D341Med (cell line): ENCODE measurements at regions not wholly inside any gene's neighbourhood (a gene's known extent, or its start where the extent isn't known, plus 50 kb on each side); places are given as distances from the start of the nearest gene placed in this dataset.
A peak's percentile ranks its signal among the peaks of the same experiment; 100 is the strongest.

Source experiments
- DNase-seq: peaks from one replicate; pipeline ENCODE4 v3.0.0; 2012; ENCODE audit warnings: low spot score

DNA sequence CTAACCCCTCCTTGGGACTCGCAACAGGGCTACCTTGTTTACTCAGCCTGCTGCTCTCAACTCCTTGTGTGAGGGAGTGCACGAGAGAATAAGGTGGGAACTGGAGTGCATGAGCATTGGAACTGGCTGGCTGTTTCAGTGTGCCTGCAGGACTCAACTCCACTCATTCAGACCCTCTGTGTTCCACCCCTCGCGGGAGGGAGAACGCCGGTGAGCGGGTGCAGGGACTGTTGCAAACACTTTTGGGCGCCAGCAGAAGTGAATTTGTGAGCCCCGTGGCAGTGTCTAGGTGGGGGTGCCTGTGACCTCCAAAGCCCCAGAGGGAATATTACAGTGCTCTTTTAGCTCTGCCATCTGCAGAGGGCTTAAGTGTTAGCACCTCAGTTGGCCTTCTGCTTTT, 1978.3 kb upstream of the PIK3C3 start:
- DNase-seq: no peak

DNA sequence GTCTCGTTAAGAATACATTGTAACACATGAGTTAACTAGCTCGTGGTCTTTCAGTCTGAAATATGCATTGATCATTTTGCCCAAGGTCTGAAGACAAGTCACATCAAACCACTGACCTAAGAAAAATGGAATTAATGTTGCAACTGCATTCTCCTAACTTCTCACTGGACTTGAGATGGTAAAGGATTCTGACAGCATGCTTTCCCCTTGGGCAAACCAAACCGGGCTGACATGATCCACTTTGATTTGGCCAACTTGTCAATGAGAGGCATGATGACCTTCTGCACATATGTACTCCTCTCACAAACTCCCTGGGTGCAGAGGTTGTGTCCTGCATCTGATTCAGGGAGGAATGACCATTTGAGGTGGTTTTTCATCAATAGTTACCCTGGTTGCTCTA, 1982.5 kb upstream of the PIK3C3 start:
- no peak for DNase-seq

DNA sequence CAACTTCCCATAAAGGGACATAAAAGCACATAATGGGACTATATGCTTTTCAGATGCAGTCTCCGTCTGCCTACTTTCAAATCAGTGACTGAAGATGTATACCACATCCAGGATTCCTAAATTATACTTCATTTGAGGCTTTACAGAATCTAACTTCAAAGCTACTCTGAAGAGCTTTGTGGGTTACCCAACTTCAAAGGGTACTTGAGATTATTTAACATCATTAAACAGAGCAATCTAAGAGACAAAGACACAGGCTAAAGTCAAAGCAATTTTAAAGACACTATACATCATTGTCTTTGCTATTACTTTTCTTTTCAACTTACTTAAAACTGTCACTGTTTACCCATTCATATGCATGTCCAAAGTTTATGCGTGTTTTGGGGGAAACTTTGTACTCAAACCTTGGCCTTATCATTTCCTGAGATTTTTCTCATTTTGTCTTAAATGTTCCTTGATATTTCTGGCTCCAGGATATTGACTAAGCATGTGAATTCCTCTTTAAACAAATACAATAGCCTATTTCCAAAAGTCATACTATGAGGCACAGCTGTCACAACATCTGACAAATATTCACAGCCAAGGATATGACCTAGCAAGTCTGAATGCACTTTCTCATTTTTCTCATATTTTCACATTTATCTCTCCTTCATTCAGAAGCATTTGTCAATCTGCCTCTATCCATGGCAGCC, 1985.1 kb upstream of the PIK3C3 start:
- DNase-seq: no peak

DNA sequence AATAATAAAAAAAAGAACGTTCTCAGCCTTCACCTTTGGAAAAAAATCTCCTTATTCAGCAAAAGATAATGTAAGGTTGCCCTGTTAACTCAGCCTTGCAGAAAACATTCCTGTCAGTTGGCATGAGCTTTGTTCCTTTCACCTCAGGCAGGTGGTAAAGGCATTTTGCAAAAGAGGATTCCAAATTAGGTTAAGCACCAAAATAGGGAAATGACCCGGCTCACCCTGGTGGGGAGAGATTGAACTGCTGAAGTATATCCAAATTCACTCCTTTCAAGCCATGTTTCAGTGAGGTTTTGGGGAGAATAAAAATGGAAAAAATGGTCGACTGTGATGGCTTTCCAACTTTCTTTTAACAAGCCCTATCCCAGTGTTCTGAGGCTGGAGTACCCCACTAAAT, 1988.8 kb upstream of the PIK3C3 start:
- peak; percentile 41 for DNase-seq

DNA sequence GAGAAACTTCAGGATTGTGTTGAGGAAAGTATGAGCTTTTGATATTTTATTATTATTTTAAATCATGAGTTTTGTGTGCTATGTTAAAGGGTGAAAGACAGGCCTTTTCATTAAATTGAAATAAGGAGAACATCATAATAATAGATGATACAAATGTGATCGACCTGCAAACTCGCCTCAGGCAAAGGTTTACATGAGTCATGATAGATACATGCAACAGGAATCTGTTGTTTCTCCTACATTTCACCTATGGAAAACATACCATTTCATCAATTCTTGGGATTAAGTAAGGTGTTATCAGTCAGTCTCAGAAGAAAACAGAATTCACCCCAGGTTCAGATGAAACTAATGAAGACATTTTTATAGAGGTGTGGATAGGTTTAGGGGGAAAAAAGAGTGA, 1992.5 kb upstream of the PIK3C3 start:
- no peak for DNase-seq

DNA sequence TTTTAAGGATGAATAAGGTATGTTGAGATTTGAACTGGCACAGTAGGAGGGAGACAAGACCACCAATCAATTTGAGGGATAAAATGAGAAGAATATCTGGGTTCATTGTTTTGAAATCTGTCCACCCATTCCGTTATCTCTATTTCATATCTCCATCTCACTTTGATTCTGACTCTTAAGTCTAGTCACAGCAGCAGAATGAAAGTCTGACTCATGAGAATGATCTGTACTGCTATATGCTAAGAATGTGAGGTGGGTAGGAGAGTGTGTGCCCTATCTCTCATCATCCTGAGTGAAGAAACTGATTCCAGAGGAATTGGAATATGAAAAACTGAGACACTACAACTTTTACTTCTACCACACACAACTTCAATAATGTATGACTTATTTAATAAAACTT, 1994.5 kb upstream of the PIK3C3 start:
- DNase-seq: no peak

DNA sequence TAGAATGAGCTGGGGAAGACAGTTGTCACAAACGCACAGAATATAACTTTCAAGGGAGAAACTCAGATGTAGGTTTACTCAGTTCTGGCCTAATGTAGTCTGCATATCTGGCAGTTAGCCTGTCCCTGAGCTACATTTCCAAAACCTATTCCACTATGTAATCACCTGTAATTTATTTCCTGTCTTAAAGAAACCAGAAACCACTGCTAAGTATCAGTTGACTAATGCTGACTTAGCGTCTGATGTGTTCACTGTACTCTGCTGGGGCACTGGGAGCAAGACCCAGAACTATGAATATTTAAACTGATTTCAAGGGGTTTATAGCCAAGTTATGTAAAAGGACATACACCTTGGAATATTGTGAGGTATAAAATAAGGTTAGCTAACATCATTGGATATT, 1995.2 kb upstream of the PIK3C3 start:
- DNase-seq: no peak

DNA sequence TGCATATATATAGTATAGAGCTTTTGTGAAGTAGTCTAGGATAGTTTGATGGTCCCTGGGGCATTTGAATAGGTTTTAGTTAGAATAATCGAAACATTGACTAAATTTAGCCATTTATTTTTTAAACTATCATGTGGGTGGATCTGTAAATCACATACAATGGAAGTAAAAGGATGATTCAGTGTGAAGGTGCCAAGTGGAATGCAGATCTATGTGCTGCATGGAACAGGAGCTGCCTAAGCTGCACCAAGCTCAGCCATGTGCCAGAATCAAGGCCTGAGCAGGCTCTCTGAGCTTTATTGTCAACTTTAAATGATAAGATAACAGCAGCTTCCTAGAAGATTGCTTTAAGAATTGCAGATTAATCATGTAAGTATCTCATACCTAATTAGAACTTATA, 1996.2 kb upstream of the PIK3C3 start:
- no peak for DNase-seq

DNA sequence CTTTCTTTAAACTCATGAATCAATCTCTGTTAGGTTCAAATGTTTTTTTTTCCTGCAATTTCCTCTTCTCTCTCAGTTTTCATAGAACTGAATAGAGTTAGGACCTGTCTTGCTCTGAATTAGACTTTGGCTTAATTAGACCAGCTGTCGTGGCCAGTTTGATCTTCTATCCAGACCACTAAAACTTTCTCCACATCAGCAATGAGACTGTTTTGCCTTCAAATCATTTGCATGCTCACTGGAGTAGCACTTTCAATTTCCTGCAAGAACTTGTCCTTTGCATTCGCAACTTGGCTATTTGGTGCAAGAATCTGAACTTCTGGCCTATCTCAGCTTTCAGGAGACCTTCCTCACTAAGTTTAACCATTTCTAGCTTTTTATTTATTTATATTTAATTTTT, 2002.2 kb upstream of the PIK3C3 start:
- no peak for DNase-seq

DNA sequence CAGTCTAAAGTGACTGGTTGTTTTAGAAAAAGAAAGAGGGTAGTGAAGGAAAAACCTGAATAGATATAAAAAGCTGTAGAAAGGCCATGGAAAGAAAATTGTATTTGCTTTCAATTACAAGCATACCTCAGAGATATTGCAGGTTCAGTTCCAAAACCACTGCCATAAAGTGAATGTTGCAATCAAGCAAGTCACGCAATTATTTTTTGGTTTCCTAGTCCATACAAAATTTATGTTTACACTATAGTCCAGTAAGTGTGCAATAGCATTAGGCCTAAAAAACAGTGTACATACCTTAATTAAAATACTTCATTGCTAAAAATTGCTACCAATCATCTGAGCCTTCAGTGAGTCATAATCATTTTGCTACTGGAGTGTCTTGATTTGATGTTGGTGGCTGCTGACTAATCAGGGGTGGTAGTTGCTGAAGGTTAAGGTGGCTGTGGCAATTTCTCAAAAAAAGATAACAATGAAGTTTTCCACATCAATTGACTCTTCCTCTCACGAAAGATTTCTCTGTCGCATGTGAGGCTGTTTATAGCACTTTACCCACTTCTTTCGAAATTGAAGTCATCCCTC, 2003.8 kb upstream of the PIK3C3 start:
- no peak for DNase-seq

DNA sequence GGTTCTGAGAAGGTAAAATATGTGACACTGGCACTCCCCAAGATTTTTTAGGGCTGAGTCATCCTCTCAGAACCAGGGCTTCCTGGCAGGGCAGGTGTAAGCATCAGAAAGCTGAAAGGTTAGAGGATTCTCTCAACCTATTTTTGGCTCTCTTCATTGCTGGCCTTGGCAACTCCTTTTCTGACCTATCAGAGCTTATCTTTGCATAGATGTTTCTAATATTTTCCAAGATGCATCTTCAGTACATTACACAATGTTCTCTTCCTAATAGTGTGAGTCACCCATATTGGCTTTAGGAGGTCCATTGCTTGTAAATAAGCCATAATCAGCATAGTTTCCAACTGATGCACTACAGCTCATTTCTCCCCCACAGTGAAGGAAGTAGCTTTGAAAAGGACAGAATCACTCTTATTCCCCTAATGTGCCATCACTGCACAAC, 2008.4 kb upstream of the PIK3C3 start:
- no peak for DNase-seq

DNA sequence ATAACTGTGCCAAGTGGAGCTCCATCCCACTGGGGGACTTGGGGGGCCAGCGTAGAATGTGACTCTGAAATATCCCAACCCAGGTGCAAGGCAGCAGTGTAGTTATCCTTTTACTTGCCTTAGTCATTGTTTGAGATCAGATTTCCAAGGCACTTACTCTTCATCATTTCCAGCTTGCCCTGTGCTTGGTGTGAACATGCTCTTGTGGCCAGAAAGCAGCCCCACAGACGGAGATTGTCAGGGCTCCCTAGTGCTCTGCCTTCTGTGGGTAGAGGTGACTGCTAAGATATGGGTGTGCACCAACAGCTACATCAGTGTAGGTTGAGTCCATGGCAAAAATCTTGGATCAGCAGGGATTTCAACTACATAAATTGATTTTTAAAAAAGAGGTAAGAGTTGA, 2010.0 kb upstream of the PIK3C3 start:
- DNase-seq: no peak

DNA sequence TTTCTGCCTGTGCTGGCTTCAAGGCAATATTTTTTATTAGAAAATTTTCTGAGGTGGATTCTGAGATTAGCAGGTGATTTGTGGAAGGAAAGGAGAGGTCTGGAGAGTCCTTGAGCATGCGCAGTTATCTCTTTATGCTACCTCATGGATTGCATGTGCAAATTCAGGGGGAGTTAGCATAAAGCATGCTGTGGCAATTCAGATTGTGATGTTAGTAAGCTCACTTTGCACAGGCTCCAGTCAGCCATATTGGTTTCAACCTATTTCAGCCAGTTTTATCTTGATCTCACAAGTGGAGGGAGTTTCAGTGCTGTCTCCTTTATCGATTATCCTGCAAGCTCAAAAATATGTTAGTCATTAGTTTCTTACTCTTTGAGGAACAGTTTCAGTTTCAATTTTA, 2012.3 kb upstream of the PIK3C3 start:
- no peak for DNase-seq

DNA sequence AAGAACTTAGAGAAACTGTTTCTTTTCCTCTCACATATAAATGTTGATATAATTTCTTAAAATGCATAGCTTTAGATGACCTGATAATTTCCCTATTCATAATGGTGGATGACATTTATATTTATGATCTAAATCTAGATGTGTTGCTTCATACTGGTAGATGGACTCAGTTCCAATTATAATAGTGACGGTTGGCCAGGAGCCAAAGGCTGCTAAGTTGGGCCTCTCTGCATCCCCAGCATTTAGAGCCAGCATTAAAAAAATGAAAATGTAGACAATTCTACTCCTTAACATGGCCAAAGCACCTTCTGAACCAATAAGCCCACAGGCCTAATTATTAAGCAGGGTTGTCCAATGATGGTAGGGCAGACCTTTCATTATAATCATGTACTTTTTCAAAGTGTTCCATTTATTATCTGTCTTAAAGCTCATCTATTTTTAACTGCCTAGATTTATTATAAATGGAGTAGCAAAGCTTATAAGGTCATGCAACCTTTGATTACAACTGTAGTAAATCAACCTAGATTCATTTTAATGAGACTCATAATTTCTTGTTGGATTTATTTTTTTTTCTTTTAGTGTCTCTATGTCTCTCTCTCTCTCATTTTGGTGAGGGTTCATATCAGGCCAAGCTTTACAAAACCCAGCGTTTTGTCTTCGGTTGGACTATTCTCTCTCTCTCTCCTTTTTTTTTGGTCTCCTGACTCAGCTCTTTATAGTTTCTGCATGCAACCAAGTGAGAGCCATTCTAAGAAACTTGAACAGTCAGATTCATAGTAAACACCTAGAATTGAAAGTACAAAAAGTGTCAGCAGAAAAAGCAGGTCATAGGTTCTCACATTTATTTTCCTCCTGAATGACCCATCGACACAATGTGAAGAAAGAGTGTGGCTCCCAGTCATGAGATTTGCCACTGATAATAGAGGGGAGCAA, 2016.1 kb upstream of the PIK3C3 start:
- DNase-seq: no peak

DNA sequence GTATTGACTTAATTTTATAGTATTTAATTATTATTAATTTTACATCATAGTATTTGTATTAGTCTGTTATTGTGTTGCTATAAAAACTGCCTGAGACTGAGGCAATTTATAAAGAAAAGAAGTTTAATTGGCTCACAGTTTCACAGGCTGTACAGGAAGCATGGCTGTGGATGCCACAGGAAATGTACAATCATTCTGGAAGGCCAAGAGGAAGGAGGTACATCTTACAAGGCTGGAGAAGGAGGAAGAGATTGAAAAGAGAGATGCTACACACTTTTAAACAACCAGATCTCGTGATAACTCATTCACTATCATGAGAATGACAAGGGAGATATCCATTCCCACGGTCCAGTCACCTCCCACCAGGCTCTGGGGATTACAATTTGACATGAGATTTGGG, 2019.4 kb upstream of the PIK3C3 start:
- no peak for DNase-seq

DNA sequence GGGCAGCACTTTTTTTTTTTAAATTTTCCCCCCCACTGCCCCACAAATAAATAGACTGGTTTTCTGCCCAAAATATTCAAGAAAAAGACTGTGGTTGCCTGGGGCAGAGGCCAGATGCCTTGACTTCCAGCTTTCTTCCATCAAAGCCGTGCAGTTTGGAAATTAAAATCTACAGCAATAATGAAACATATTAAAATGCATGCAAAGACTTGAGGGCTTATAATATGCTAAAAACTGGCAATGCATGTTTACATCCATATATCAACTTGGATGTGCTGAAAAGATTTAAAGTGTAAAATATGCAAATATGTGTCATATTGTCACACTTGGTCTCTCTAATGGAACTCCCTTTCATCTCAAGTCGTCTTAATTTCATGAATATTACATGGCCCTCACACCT, 2036.2 kb upstream of the PIK3C3 start:
- no peak for DNase-seq

DNA sequence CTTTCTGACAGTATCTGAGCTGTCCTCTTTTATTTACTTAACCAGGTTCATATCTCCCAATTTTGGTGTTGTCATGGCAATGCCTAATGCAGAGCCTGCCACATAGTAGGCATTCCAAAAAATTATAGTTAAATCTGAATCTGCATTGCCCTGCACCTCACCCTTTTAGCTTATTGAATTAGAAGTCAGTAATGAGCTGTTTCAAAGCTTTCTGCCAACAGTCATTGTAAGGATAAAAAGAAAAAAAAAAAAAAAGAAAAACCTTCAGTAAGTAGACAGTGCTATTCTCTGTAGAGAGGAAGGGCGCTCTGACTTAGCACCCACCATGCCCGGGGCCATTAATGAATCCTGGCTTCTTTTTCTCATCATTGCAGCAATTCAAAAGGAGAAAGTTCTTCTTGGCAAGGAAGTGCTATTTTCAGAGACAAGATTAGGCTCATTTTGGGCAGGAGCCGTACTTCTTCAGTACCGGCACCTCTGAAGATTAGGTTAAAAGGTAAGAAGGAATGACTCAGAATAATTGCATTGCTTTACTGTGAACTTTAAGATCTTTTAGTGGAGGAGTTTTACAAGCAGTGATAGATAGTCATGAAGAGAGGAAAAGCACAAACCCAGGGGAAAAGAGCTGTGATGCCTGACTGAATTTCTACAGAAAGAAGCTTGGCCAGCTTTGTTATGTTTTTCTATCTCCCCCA, 2041.2 kb upstream of the PIK3C3 start:
- no peak for DNase-seq

DNA sequence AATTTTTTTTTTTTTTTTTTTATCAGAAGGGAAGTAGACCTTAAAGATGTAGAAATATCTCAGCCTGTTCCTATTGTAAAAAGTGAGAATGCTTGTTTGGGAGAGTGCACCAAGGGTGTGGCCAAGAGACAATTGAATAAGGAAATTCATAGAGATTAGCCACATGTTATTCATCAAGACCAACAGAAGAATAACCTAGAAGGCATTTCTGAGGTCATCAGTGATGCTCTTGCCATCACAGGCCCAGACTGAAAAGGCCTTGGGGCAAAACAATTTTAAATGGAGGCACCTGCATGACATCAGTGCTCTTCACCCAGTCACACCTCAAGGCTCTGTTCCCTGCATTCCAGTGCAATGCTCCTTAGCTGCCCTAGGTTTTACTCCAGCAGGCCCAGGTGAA, 2043.3 kb upstream of the PIK3C3 start:
- DNase-seq: no peak

DNA sequence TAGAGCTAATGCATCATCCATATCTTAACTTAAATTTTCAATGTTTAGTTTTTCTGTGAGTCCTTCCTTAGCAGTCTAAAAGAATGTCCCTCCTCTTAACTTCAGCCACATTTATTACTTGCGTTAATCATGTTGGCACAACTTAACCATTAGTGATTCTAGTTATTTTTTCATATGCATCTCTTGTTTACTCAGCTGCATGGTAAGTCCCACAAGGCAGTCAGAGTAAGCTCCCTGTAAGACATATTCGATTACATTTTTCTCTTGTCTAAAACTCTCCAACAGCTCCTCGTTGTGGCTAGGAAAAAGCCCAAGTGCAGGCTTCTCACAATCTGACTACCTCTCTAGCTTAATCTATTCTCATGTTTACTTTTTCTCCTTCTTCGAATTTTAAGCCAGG, 2045.3 kb upstream of the PIK3C3 start:
- DNase-seq: no peak

DNA sequence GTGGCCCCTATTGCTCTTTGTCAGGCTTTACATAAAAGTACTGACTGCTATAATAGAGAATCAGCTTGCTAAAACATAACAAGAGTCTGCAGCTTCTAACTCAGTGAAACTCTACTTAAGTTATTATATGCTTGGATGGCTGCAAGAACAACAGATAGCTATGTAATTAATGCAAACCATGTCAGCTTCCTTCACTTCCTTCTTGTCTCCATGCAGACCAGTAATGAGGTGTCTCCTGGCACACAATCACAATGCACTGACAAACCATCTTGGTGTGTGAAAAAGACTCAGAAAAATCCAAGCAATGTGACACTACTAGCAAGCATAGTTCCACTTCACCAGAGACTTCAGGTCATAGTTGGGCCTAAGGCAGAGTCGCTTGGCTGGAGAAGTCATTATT, 2068.9 kb upstream of the PIK3C3 start:
- DNase-seq: no peak

DNA sequence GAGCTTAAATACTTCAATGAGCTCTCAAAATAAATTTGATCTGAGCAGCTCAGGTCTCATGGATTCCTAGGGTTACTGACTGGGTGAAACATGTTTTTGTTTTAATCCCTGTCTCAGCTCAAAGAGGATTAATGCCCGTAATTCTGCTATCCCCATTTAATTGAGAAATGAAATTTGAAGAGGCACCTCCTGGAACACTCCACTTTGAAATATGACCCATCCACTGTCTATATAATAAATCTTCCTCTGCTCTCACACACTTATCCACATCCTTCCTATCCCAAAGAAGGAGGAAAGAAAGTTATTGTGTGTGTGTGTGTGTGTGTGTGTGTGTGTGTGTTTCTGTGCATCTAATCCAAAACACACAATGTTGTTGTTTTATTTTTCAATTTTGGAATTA, 2082.4 kb upstream of the PIK3C3 start:
- peak; percentile 63 for DNase-seq

DNA sequence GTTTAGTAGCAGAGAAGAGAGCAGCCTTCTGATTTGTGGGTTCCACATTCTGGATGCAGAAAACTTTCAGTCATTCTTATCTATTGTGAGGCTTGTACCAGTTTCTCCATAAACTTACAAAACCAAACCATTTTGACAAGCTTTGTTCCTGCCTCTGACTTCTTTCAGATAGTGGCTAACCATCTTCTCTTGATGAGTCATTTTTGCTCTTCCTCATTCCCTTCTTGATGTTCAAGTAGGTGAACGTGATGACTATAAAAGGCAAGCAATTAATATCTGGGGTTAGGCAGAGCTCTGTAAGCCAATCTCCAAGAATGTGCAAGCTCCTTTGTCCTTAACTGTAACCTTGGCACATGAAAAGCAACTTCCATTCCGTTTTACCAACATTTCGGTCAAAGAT, 2083.1 kb upstream of the PIK3C3 start:
- DNase-seq: no peak

DNA sequence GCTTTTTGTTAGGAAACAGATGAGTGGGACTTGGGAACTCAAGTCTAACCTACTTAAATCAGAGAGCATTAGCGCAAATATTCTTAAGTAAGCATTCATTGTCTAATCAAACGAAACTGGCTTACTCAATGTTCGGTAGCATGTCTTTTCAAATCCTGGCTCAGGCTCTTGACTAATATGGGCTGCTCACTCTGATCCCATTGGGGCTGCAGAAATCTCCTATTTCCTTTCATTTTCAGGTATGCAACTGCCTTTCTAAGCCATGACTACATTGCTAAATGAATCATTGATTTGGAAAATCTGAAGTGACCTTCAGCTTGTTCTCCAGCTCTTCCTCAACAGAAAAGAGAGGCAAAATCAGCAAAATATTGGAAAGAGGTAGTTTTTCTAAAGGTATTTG, 2084.4 kb upstream of the PIK3C3 start:
- DNase-seq: no peak
